ENCODE measurements at regions not wholly inside any gene's neighbourhood (a gene's known extent, or its start where the extent isn't known, plus 50 kb on each side); places are given as distances from the start of the nearest gene placed in this dataset.

DNA sequence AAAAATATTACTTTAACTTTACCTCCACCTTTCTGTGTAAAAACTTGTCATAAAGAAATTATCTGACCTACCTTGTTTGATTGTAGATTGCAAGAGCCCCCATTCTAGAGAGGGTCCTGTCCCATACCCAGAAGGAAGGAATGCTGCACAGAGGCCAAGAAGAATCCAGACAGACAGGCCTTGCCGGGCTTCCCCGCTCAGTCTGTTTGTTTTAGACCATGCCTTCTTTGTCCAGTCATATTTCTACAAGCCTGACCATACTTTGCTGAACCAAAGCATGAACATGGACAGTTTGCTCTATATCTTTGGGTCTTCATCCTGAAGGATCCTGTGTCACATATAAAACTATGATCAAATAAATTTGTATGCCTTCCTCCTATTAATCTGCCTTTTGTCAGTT lies 95.8 kb upstream of the MYCBP2 start:
- no peak for DNase-seq

DNA sequence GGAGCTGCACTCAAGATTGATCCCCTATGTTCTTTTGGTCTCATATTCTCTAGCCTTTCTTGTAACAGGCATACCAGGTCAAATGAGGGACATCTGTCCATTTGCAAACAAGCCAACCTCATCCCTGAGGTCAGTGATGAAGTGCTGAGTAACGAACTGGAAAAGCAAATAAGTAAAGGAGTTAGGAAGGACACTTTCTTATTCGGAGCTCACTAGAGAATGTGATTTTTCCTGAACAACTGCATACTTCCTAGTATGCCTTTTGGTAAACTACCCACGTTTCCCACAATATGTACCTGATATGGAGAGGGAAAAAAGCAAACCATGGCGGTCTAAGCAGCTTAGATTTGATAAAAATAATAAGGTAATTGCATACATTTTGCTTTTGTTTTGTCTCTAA lies 91.0 kb upstream of the MYCBP2 start:
- no peak for DNase-seq

- no peak for DNase-seq
Measured at GRCh38 chr13:77416666-77417212, 89.8 kb upstream of the MYCBP2 start.

- no peak for DNase-seq
Measured at GRCh38 chr13:77415253-77416071, 88.6 kb upstream of the MYCBP2 start.

- DNase-seq = no peak
Measured at GRCh38 chr13:77412860-77413259, 86.0 kb upstream of the MYCBP2 start.

DNA sequence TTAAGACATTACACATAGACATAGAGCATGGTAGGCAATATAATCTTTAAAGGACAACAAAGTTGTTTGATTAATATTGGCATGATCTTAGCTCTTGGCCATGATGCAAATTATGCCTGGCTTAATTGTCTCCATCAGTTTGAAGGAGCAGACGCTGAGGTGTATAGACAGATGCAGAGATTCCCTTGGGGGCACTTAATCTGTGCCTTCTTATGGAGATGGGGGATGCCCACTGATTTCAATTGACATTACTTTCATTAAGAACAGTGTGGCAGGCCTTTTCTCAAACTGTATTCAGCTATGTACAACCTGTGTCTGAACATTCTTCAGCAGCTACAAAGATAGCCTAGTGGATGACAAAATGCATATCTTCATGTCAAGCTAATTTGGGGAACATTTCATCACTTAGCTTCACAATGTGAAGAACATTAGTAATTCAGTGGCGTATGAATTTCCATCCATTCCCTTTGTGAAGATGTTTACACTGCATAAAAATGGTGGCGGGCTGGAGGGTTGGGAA lies 85.3 kb upstream of the MYCBP2 start:
- DNase-seq = no peak

DNA sequence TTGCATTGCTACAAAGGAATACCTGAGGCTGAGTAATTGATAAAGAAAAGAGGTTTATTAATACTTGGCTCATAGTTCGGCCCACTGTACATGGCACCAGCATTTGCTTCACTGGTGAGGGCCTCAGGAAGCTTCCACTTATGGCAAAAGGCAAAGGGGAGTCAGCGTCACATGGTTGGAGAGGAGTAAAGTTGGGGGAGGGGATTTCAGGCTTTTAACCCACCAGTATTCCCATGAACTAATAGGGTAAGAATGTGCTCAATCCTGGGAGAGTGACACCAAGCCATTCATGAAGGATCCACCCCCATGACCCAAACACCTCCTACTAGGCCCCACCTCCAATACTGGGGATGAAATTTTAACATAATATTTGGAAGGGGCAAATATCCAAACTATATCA lies 82.5 kb upstream of the MYCBP2 start:
- no peak for DNase-seq

DNA sequence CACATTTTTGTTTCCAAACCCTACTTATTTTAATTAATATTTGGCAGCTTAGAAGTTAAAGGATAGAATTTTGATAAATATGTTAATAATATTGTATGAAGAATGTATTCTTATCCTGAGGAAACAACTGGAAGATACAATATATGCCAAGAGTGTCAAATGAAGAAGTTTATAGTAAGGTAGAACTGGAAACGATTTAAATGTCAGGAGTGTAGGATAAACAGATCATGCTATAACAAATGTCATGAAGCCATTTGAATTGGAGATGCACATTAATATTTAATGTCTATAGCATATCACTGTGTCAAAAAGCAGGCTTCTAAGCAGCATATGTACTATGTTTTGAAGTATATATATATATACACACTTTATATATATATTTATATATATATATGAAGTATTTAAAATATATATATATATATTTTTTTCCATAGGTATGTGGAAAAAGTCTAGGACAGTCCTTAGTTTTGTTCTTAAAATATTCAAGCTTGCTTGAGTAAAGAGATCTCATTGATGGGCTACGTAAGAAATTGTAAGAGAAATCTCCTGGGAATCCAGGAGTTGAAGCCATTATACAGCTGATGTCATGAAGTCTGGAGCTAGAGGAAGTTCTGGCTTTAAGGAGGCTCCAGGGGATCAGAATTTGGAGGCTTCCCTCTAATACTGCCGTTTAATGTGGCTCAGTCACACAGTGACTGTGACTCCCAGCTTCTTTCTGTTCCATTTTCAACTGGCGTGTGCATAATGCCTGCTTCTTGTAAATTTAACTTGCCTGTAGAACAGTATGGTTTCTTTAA lies 79.9 kb upstream of the MYCBP2 start:
- DNase-seq = no peak

DNA sequence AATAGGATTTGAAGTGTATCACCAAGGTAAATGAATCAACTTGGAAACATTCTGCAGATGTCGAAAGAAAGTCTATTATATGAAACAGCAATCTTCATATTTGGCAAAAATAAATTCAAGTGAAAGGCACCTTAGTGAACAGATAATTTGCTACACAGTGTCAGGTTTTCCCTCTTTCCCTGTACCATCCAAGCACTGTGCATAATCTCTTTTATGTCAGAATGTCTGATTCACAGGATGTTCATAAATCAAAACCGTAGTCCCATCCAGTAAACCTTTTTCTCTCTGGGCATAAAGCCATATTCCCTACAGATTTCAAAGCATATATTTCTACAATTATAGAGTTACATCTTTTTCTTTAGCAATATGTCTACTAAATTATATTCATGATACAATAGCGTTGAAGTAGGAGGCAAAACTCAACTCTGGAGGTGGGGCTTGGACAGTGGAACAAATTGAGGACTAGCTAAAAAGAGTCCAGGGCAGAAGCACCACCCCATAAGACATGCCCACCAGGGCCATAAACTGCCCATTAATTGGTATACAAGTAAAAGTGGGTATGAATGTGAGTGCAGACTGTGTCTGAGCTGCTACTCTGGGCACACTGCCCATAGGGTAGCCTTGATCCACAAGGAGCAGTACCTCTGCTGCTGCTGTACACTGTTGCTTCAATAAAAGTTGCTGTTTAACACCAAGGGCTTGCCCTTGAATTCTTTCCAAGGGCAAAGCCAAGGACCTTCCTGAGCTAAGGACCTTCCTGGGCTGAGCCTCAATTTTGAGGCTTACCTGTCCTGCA lies 72.1 kb upstream of the MYCBP2 start:
- no peak for DNase-seq

- no peak for DNase-seq
Measured at GRCh38 chr13:77397636-77398035, 70.7 kb upstream of the MYCBP2 start.

DNA sequence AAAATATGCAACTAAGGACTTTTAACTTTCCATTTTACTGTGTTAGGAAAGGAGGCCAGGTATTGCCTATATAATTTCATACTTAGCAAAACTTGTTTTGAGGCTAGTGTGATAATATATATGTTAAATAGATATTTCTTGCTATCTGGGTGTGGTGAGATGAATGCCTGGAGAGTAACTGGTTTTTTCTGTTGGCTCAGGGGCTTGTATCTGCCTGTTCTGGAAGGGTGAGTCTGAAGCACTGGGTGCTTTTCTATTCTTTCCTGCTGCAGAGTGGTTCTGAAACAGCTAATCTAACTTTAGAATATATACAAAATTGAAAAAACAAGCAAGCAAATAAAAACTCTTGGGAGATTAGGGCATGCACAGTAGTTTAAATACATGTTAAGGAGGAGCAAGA lies 64.6 kb upstream of the MYCBP2 start:
- DNase-seq = no peak

- no peak for DNase-seq
Measured at GRCh38 chr13:77390391-77390790, 63.5 kb upstream of the MYCBP2 start.

DNA sequence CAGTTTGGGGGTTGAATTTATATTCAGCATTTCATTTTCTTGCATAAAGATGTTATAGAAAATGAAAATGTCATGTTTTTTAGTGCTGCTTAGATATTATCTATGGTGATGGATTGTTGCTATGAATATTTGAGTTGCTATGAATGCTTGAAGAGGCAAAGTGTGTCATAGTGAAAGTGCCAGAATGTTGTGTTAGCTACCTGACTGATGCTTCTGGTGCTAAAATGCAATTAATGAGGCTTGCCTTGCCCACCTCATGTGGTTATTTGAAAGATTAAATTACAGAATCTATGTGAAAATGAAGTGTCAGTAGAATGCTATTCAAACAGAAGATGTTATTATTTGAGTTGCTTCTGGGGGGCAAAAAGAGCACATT lies 62.7 kb upstream of the MYCBP2 start:
- no peak for DNase-seq

- DNase-seq = no peak
Measured at GRCh38 chr13:77388944-77389624, 62.2 kb upstream of the MYCBP2 start.

- DNase-seq = no peak
Measured at GRCh38 chr13:77387607-77388200, 60.8 kb upstream of the MYCBP2 start.

DNA sequence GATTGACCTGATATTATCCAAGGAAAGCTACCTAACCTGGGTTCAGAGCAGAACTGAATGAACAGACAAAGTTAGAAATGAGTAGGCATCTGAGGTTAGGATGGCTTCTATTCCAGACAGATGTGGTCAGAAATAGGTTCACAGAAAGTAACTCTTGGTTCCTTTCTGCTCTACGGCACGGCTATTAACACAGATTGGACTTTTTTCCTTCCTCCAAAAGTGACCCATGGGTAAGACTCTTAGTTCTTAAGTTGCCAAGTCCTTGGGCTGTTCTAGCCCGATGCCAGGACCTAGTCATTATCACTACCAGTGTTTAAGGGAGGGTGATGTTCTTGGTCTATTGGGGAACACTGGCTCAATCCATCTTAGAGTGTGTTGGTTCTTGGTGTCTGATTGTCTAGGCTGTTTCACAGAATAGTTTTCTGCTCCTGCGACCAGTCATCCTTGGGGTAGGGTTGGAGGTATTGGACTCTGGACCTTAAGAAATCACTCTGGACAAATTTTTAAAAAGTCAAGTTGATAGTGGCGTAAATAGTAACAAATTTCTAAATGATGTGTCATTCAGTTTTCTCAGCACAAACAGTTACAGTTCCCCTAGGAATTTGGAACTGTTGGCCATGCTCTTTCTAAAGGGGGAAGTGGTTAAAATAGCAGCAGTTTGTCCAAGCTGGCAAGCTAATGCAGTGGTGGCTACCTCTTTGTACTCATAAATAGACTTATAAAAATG lies 60.1 kb upstream of the MYCBP2 start:
- DNase-seq = no peak

GRCh38 chr13:77386046-77386445 lies 59.2 kb upstream of the MYCBP2 start:
- DNase-seq = no peak

DNA sequence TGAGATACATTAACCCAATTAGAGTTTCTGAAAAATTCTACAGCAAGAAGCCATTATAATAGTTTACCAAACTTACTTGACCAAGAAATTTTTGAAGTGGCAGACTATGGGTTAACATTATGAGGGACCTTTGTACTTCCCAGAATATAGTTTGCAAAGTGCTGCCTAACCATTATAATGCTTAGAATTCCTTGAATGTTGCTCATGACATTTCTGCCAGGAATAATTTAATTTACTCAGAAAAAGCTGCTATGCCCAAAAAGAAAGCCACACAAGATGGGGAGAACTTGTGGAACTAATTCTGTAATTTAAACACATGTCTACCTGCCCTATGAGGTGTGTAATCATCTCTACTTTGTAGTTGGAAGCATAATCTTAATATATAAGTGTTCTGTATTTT lies 58.1 kb upstream of the MYCBP2 start:
- no peak for DNase-seq

DNA sequence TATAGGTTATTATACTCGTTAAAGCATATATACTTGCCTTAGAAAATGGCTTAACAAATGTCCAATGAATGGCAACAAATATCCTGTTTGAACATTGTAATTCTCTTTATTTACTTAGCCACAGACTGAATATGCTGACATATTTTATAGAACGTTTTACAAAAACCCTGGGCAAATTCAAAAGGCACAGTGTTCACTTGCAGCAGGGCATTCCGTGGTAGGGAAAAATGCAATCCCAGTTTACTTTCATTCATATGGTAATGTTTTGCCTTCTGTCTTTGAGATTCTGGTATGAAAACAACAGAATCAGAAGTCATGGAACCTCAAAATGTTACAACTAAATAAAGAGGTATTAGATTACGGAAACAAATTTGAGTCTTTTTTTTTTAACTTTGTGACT lies 56.2 kb upstream of the MYCBP2 start:
- DNase-seq = no peak

GRCh38 chr13:77381059-77381458 lies 54.2 kb upstream of the MYCBP2 start:
- no peak for DNase-seq

DNA sequence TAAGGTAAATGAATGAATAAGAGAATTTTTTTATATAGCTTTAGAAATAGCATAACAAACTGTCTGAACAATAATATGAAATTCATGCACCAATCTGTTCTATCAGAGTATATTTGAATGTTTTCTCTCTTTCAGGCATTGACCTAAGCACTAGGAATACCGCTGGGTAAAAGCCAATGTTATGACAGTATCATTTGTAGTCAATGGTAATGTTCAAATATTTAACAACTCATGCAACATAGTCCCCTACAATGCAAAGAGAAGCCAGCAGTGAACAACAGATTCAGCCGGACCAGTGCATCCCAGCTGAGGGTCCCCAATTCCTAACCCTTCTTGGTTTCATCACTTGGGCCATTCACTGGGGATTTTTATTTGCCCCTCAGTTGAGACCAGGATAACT lies 52.6 kb upstream of the MYCBP2 start:
- no peak for DNase-seq

All from femur (tissue), 1 donor.